IPS-NIHi7 (cell line): ENCODE measurements at regions not wholly inside any gene's neighbourhood (a gene's known extent, or its start where the extent isn't known, plus 50 kb on each side); places are given as distances from the start of the nearest gene placed in this dataset.

Experiments
- DNase-seq: peaks from one replicate; pipeline ENCODE4 v3.0.0; 2012; ENCODE audit warnings: mixed read lengths; ENCODE audit errors: extremely low spot score

- DNase-seq, result no peak
Measured at GRCh38 chr7:80347173-80347572, 164.7 kb downstream of the GNAT3 start.

GRCh38 chr7:80346704-80347103, 165.2 kb downstream of the GNAT3 start:
- DNase-seq, result no peak

GRCh38 chr7:80335511-80336231, 176.2 kb downstream of the GNAT3 start:
- DNase-seq, result no peak

- DNase-seq, result no peak
Measured at GRCh38 chr7:80334908-80335307, 177.0 kb downstream of the GNAT3 start.

- no peak for DNase-seq
Measured at GRCh38 chr7:80334196-80334595, 177.7 kb downstream of the GNAT3 start.

GRCh38 chr7:80333040-80333439, 178.8 kb downstream of the GNAT3 start:
- DNase-seq, result no peak

GRCh38 chr7:80330434-80330833, 181.4 kb downstream of the GNAT3 start:
- DNase-seq, result no peak

- no peak for DNase-seq
Measured at GRCh38 chr7:80324032-80324431, 187.8 kb downstream of the GNAT3 start.

GRCh38 chr7:80319461-80319860, 184.8 kb downstream of the GNAI1 start:
- no peak for DNase-seq

- no peak for DNase-seq
Measured at GRCh38 chr7:80318081-80318480, 183.4 kb downstream of the GNAI1 start.

- DNase-seq, result no peak
Measured at GRCh38 chr7:80316811-80317210, 182.2 kb downstream of the GNAI1 start.

GRCh38 chr7:80313716-80314115, 179.1 kb downstream of the GNAI1 start:
- no peak for DNase-seq

- DNase-seq, result no peak
Measured at GRCh38 chr7:80313067-80313626, 178.5 kb downstream of the GNAI1 start.

GRCh38 chr7:80312139-80312661, 177.6 kb downstream of the GNAI1 start:
- peak; percentile 12 for DNase-seq

- no peak for DNase-seq
Measured at GRCh38 chr7:80311313-80311712, 176.7 kb downstream of the GNAI1 start.

GRCh38 chr7:80309971-80310549, 175.4 kb downstream of the GNAI1 start:
- DNase-seq, result no peak

GRCh38 chr7:80309377-80309776, 174.7 kb downstream of the GNAI1 start:
- no peak for DNase-seq

GRCh38 chr7:80307227-80307856, 172.7 kb downstream of the GNAI1 start:
- DNase-seq, result no peak

GRCh38 chr7:80303315-80303714, 168.7 kb downstream of the GNAI1 start:
- DNase-seq, result no peak

GRCh38 chr7:80302636-80303035, 168.0 kb downstream of the GNAI1 start:
- DNase-seq, result no peak

- DNase-seq, result no peak
Measured at GRCh38 chr7:80302078-80302477, 167.4 kb downstream of the GNAI1 start.

GRCh38 chr7:80298201-80298600, 163.6 kb downstream of the GNAI1 start:
- DNase-seq, result no peak

- no peak for DNase-seq
Measured at GRCh38 chr7:80294346-80294745, 159.7 kb downstream of the GNAI1 start.
